Endothelial cell of umbilical vein (primary cell): ENCODE measurements at regions not wholly inside any gene's neighbourhood (a gene's known extent, or its start where the extent isn't known, plus 50 kb on each side); places are given as distances from the start of the nearest gene placed in this dataset.
"Not testable (repeated sequence)": the region's sequence is repeated elsewhere in the genome, so short reads cannot be mapped to it uniquely, and the experiment has no call there.

ENCODE experiments used
- BruUV-seq: library from RNA; stranded (reverse); fragments of 400-500 nt; replicated peaks from 2 replicates; lab custom pipeline; 2021; lab: Mats Ljungman, UMichigan
- CTCF ChIA-PET: fragments of 300-600, 350-600 bp; sonication (Branson Sonifier 250); formaldehyde crosslinking; loops from one replicate; lab custom pipeline; 2021; ENCODE audit warnings: antibody characterized with exemption, inconsistent platforms; lab: Charles Lee
- POLR2A ChIA-PET: fragments of 300-600, 350-600 bp; sonication (Branson Sonifier 250); formaldehyde crosslinking; loops from one replicate; lab custom pipeline; 2021; ENCODE audit warnings: antibody characterized with exemption, inconsistent platforms; lab: Charles Lee
- DNase-seq: peaks from one replicate; pipeline ENCODE4 v3.0.0-alpha.2; 2011; ENCODE audit warnings: low read depth, low spot score
- FAIRE-seq: peaks from 2 replicates; lab custom pipeline; 2011; peaks lifted over from hg19 to GRCh38; lab: Jason Lieb, UNC
- H2AFZ ChIP-seq: 2 replicates; pipeline ENCODE4 v1.6.0; 2012; ENCODE audit warnings: low read depth, low read length, control low read depth, inconsistent platforms
- H3K27ac ChIP-seq: 2 replicates; pipeline ENCODE4 v1.5.1; 2011; ENCODE audit warnings: low read depth, mild to moderate bottlenecking, control low read depth, low read length, moderate library complexity; ENCODE audit not compliant: insufficient read depth
- H3K27me3 ChIP-seq, 2 experiments: 2 replicates each; pipeline versions ENCODE4 v1.6.0 to v1.6.1; 2011; ENCODE audit warnings: low read length in 2 of 2, mixed read lengths in 1 of 2; ENCODE audit not compliant: control insufficient read depth in 2 of 2, insufficient read depth in 2 of 2
- H3K36me3 ChIP-seq, 2 experiments: 2 replicates in 1 of 2; 3 replicates in 1 of 2; pipeline ENCODE4 v1.5.1; 2011; ENCODE audit warnings: low read length in 2 of 2, mild to moderate bottlenecking in 1 of 2, moderate library complexity in 1 of 2; ENCODE audit not compliant: control insufficient read depth in 2 of 2, insufficient read depth in 2 of 2; ENCODE audit errors: extremely low read depth in 1 of 2
- H3K4me1 ChIP-seq: 3 replicates; pipeline ENCODE4 v1.5.1; 2011; ENCODE audit warnings: mild to moderate bottlenecking, low read length; ENCODE audit not compliant: control insufficient read depth, insufficient read depth; ENCODE audit errors: extremely low read depth
- H3K4me2 ChIP-seq: 2 replicates; pipeline ENCODE4 v1.6.1; 2011; ENCODE audit warnings: low read length, control low read depth, mixed read lengths; ENCODE audit not compliant: insufficient read depth
- H3K4me3 ChIP-seq, 3 experiments: fragments of 200-600 bp in 1 of 3; sonication (generic), shearing (Covaris generic) in 1 of 3; replicated peaks in 1 of 3; 2 replicates each; pipeline ENCODE4 v1.5.1; 2011 to 2016; ENCODE audit warnings: control low read depth in 3 of 3, low read length in 3 of 3, mild to moderate bottlenecking in 2 of 3, inconsistent platforms in 1 of 3, low read depth in 1 of 3, moderate library complexity in 1 of 3; ENCODE audit not compliant: insufficient read depth in 1 of 3
- H3K79me2 ChIP-seq: 2 replicates; pipeline ENCODE4 v1.6.0; 2012; ENCODE audit warnings: low read length, inconsistent platforms; ENCODE audit not compliant: control insufficient read depth, insufficient read depth
- H3K9ac ChIP-seq: replicated peaks from 2 replicates; pipeline ENCODE3; 2011; ENCODE audit warnings: low read length, control low read depth; ENCODE audit not compliant: insufficient read depth; ENCODE audit errors: extremely low read depth
- H3K9me1 ChIP-seq: replicated peaks from 3 replicates; pipeline ENCODE4 v1.6.0; 2011; ENCODE audit warnings: mild to moderate bottlenecking, low read length; ENCODE audit not compliant: control insufficient read depth, insufficient read depth; ENCODE audit errors: extremely low read depth
- H3K9me3 ChIP-seq: replicated peaks from 2 replicates; pipeline ENCODE4 v1.5.1; 2012; ENCODE audit warnings: low read length, inconsistent platforms; ENCODE audit not compliant: control insufficient read depth, insufficient read depth
- H4K20me1 ChIP-seq: replicated peaks from 2 replicates; pipeline ENCODE3; 2011; ENCODE audit warnings: mild to moderate bottlenecking, low read length; ENCODE audit not compliant: control insufficient read depth, insufficient read depth; ENCODE audit errors: extremely low read depth
- CTCF ChIP-seq, 2 donors: IDR thresholded peaks; 1 replicate in 1 of 2; 2 replicates in 1 of 2; pipeline ENCODE4 v1.5.1; 2011; ENCODE audit warnings: low read length in 2 of 2, mild to moderate bottlenecking in 2 of 2, moderate library complexity in 2 of 2, control low read depth in 1 of 2, inconsistent platforms in 1 of 2, low read depth in 1 of 2; ENCODE audit not compliant: insufficient read depth in 1 of 2; ENCODE audit errors: extremely low read depth in 1 of 2
- EZH2 ChIP-seq: IDR thresholded peaks from 2 replicates; pipeline ENCODE4 v1.6.1; 2012; ENCODE audit warnings: borderline replicate concordance, low read depth, mild to moderate bottlenecking, moderate library complexity, low read length, inconsistent platforms; ENCODE audit not compliant: severe bottlenecking
- FOS ChIP-seq: IDR thresholded peaks from 2 replicates; pipeline ENCODE4 v1.6.1; 2011; ENCODE audit warnings: mild to moderate bottlenecking, low read length, moderate library complexity, borderline replicate concordance; ENCODE audit not compliant: insufficient read depth
- GATA2 ChIP-seq: IDR thresholded peaks from 2 replicates; pipeline ENCODE4 v1.7.0; 2011; ENCODE audit warnings: low read depth, mild to moderate bottlenecking, moderate library complexity, mixed read lengths, low read length; ENCODE audit not compliant: insufficient read length, insufficient read depth
- JUN ChIP-seq: IDR thresholded peaks from 2 replicates; pipeline ENCODE4 v1.6.1; 2011; ENCODE audit warnings: borderline replicate concordance, low read depth; ENCODE audit not compliant: insufficient read length, insufficient read depth
- MAX ChIP-seq: IDR thresholded peaks from 2 replicates; pipeline ENCODE4 v1.6.1; 2011; ENCODE audit not compliant: insufficient read depth, insufficient read length
- MYC ChIP-seq: IDR thresholded peaks from one replicate; pipeline ENCODE4 v1.6.1; 2011; ENCODE audit warnings: mild to moderate bottlenecking, low read depth, low read length
- POLR2A ChIP-seq: IDR thresholded peaks from 2 replicates; pipeline ENCODE4 v1.6.1; 2012; ENCODE audit warnings: low read depth, mild to moderate bottlenecking, control low read depth, low read length
- POLR2AphosphoS5 ChIP-seq: IDR thresholded peaks from 2 replicates; pipeline ENCODE4 v1.6.1; 2012; ENCODE audit warnings: low read depth, mild to moderate bottlenecking, control low read depth, low read length, moderate library complexity; ENCODE audit not compliant: insufficient read depth
- dilution Hi-C: fragments of 300-500 bp; cut with MboI; formaldehyde crosslinking; loops from one replicate; pipeline ENCODE4 v1.15.0; 2019; ENCODE audit warnings: low sequenced_read_pairs; ENCODE audit not compliant: extremely low pct_ligation_motif_present
- intact Hi-C: fragments of 100-400 bp; cut with micrococcal nuclease; formaldehyde crosslinking; loops from one replicate; pipeline ENCODE4 v1.10.0; 2022

- intact Hi-C loops: loop anchor here (1.0 to 5.0 kb wide), 2 partner anchors 123 to 1293 kb away; no protein-coding TSS in a partner anchor
- POLR2A ChIA-PET, H3K9ac ChIP-seq, H3K9me1 ChIP-seq, DNase-seq, dilution Hi-C loops, H3K4me2 ChIP-seq, H3K27ac ChIP-seq, H3K79me2 ChIP-seq, H2AFZ ChIP-seq, H4K20me1 ChIP-seq, H3K9me3 ChIP-seq, H3K4me1 ChIP-seq, BruUV-seq, FAIRE-seq, H3K4me3 ChIP-seq, H3K36me3 ChIP-seq, H3K27me3 ChIP-seq: not testable (repeated sequence)
- CTCF ChIA-PET: interaction anchor here (1.1 to 1.8 kb wide), 4 partner anchors 16 to 161 kb away, joined by 3 to 28 read pairs (median 3); no protein-coding TSS in a partner anchor
- TF ChIP-seq CTCF (IDR thresholded peaks at IDR 0.05; ENCODE audit: extremely low read depth in 1 of 2, insufficient read depth in 1 of 2, low read depth in 1 of 2, low read length in 2 of 2): peak; percentile 5 to 31
Observed at GRCh38 chr11:93065074-93065674, 95.7 kb downstream of the MTNR1B start.

- CTCF ChIA-PET: interaction anchor here (1.1 kb wide), 1 partner anchor 126 kb away, joined by 3 read pairs; no protein-coding TSS in a partner anchor
- BruUV-seq: no TSS peak
- intact Hi-C loops: loop anchor here (5.0 kb wide), 1 partner anchor 1296 kb away; no protein-coding TSS in a partner anchor
Observed at GRCh38 chr11:93067881-93068390, 98.5 kb downstream of the MTNR1B start.

More at GRCh38 chr11:93067881-93068390, 98.5 kb downstream of the MTNR1B start:
- Histone ChIP-seq H4K20me1 (no peaks in the 10 kb centered on the region), H3K4me3 (no peak overlapping the region), H3K9ac (no peak overlapping the region), H3K9me1 (no peaks in the 10 kb centered on the region), H3K9me3 (no peaks in the 10 kb centered on the region), H2AFZ (no peak overlapping the region), H3K36me3 (no peaks in the 10 kb centered on the region), H3K27ac (no peak overlapping the region), H3K27me3 (no peaks in the 10 kb centered on the region), H3K4me2 (no peak overlapping the region), H3K79me2 (no peaks in the 10 kb centered on the region), H3K4me1 (no peaks in the 10 kb centered on the region)
- DNase-seq (no peak), FAIRE-seq (no peak)
- dilution Hi-C loops: no loop called here
- TF ChIP-seq JUN: no peak
- TF ChIP-seq MAX: no peak
- TF ChIP-seq CTCF (IDR thresholded peaks at IDR 0.05; ENCODE audit: extremely low read depth in 1 of 2, insufficient read depth in 1 of 2, low read depth in 1 of 2, low read length in 2 of 2): no peak
- no peak for TF ChIP-seq POLR2AphosphoS5
- TF ChIP-seq MYC: no peak
- TF ChIP-seq POLR2A: no peak
- no peak for TF ChIP-seq GATA2
- no peak for TF ChIP-seq FOS
- TF ChIP-seq EZH2: no peak
- POLR2A ChIA-PET: no interaction called here
